Esophagus muscularis mucosa (tissue), 4 donors: ENCODE measurements at regions not wholly inside any gene's neighbourhood (a gene's known extent, or its start where the extent isn't known, plus 50 kb on each side); places are given as distances from the start of the nearest gene placed in this dataset.
"Not testable (repeated sequence)": the region's sequence is repeated elsewhere in the genome, so short reads cannot be mapped to it uniquely, and the experiment has no call there.

ENCODE experiments used
- CTCF ChIP-seq, 3 experiments: fragments of 200-600 bp in 2 of 3; fragments of 450-650 bp in 1 of 3; sonication (generic) in 2 of 3; IDR thresholded peaks; one replicate each; pipeline ENCODE4 v1.5.1; 2017 to 2019; ENCODE audit warnings: antibody characterized with exemption in 3 of 3, mild to moderate bottlenecking in 2 of 3, moderate library complexity in 1 of 3
- EP300 ChIP-seq: sonication (generic); formaldehyde crosslinking; IDR thresholded peaks from one replicate; pipeline ENCODE4 v1.6.1; 2017; ENCODE audit warnings: antibody characterized with exemption
- POLR2AphosphoS5 ChIP-seq, 2 donors: sonication (generic); formaldehyde crosslinking; IDR thresholded peaks; one replicate each; pipeline ENCODE4 v1.6.1; 2017; ENCODE audit warnings: antibody characterized with exemption in 2 of 2

- TF ChIP-seq CTCF (IDR thresholded peaks at IDR 0.05); EP300; POLR2AphosphoS5 (IDR thresholded peaks at IDR 0.05): not testable (repeated sequence)
These were observed 248.6 kb downstream of the SLC4A3 start for GRCh38 chr2:219875986-219876385.
